ENCODE measurements at regions not wholly inside any gene's neighbourhood (a gene's known extent, or its start where the extent isn't known, plus 50 kb on each side); places are given as distances from the start of the nearest gene placed in this dataset.

GRCh38 chr1:55654750-55655149 lies 439.6 kb upstream of the USP24 start:
- no peak for DNase-seq (ENCODE audit: low read depth)
- TF ChIP-seq, protein P1, sequence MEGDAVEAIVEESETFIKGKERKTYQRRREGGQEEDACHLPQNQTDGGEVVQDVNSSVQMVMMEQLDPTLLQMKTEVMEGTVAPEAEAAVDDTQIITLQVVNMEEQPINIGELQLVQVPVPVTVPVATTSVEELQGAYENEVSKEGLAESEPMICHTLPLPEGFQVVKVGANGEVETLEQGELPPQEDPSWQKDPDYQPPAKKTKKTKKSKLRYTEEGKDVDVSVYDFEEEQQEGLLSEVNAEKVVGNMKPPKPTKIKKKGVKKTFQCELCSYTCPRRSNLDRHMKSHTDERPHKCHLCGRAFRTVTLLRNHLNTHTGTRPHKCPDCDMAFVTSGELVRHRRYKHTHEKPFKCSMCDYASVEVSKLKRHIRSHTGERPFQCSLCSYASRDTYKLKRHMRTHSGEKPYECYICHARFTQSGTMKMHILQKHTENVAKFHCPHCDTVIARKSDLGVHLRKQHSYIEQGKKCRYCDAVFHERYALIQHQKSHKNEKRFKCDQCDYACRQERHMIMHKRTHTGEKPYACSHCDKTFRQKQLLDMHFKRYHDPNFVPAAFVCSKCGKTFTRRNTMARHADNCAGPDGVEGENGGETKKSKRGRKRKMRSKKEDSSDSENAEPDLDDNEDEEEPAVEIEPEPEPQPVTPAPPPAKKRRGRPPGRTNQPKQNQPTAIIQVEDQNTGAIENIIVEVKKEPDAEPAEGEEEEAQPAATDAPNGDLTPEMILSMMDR (IDR thresholded peaks at IDR 0.05; ENCODE audit: insufficient read depth, low read depth, low read length, missing control alignments): no peak
- H3K4me3 ChIP-seq (ENCODE audit: low read depth, low read length): no peak overlapping the region

DNA sequence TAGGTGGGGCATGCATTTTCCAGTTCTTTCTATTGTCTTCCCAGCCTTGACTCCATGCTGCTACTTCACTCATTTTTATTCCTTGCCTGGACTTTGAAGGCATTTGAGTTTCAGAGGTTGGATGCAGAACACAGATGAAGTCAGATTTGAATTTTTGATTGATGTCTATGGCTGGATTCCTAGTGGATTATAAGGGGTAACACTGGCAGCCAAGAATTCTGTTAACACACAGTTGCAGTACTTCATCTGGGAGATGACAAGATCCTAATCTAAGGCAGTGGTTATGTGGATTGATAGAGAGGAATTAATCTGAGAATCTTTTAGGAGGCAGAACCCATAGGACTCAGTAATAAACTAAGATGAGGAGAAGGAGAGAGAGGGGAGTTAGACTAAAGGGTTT lies 439.0 kb upstream of the USP24 start:
- no peak overlapping the region for H3K4me3 ChIP-seq (ENCODE audit: low read depth, low read length)
- DNase-seq (ENCODE audit: low read depth): no peak
- TF ChIP-seq, protein P1 (IDR thresholded peaks at IDR 0.05; ENCODE audit: insufficient read depth, low read depth, low read length, missing control alignments): no peak

DNA sequence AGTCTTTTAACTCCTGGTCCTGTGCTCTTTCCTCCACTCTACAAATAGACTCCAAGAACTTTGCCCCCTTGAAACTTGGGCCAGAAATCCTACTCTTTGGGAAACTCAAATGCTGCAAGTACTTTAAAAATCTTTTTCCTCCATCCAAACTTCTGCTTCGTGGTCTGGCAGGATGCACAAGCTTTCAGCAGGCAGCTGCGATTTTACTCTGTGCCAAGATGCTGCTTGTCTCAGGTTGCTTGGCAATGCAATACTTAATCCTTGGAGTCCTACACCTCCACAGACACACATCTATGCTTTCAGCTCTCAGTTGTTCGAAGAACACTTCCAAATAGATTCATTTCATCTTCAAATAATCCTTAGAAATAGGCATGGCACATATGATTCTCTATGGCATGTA lies 435.3 kb upstream of the USP24 start:
- TF ChIP-seq, protein P1 (IDR thresholded peaks at IDR 0.05; ENCODE audit: insufficient read depth, low read depth, low read length, missing control alignments): no peak
- no peak for DNase-seq (ENCODE audit: low read depth)
- no peak overlapping the region for H3K4me3 ChIP-seq (ENCODE audit: low read depth, low read length)

DNA sequence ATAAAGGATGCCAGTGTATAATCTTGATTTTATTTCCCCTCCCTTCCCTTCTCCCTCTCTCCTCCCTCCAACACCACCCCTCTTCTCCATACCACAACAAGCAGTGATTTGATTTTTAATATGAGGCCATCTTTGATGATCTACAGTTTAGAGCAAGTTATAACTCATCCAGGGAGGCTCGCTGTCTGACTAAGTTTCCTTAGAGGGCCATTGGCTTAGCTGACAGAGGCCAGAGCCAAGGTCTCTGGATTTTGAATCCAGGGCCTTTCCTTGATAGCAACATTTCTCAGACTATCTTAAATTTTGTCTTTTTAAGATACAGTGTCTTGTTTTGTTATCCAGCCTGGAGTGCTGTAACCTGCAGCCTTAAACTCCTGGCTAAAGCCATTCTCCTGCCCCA lies 431.0 kb upstream of the USP24 start:
- DNase-seq (ENCODE audit: low read depth): no peak
- TF ChIP-seq, protein P1 (IDR thresholded peaks at IDR 0.05; ENCODE audit: insufficient read depth, low read depth, low read length, missing control alignments): no peak
- H3K4me3 ChIP-seq (ENCODE audit: low read depth, low read length): no peak overlapping the region

- TF ChIP-seq, protein P1 (IDR thresholded peaks at IDR 0.05; ENCODE audit: insufficient read depth, low read depth, low read length, missing control alignments): no peak
- H3K4me3 ChIP-seq (ENCODE audit: low read depth, low read length): no peak overlapping the region
- DNase-seq (ENCODE audit: low read depth): no peak
These were observed 430.1 kb upstream of the USP24 start for GRCh38 chr1:55645270-55645669.

DNA sequence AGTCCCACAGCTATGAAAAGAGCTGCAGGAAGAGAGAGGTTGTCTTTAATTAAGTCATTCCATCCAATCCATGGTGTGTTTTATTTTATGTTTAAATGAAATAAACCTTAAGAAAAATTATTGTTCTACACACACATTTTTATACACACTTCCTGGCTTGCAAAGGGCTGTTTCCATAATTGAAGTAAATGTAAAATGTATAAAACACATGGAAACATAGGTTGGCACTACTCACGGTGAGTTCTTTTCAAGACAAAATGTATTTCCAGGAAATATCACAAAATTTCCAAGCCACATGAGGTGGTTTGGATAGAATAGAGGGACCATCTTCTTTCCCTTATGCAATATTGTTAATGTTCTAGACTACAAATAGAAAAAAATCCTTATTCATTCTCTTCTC lies 426.8 kb upstream of the USP24 start:
- DNase-seq (ENCODE audit: low read depth): no peak
- H3K4me3 ChIP-seq (ENCODE audit: low read depth, low read length): no peak overlapping the region
- TF ChIP-seq, protein P1 (IDR thresholded peaks at IDR 0.05; ENCODE audit: insufficient read depth, low read depth, low read length, missing control alignments): no peak

DNA sequence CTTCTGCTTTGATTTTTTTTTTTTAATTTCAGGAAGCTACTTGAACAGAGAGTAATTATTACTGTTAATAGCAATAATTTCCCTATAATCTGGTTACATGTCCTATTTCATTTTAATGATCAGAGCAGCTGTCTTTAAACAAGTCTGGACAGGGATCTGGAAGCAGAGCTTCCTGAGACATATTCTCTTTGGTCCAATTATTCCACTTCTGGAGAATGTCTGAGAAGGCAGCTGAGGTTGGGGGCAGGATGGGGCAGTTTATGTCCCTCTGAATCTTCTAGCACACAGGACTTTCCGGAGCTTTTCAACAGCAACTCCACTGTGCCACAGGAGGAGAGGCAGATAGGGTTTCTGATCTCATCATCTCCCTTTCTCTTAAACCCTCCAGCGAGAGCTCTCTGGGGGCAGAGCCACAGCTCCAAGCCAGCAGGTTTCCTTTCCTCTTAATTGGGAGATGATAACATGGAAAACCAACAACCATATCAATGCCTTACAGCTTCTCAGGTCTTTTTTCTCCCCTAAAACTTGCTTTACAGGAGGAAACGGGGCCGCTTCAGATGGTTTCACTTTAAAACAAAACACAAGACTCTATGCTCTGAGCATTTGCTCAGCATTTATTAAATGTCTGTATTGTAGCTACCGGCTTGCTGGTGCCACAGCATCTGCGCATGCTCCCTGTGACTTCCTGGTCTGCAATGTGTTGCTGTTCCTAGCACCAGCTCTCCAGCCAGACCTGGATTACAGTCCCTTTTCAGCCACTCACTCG lies 425.7 kb upstream of the USP24 start:
- peak; percentile 64 for DNase-seq (ENCODE audit: low read depth)
- H3K4me3 ChIP-seq (ENCODE audit: low read depth, low read length): peak overlapping the region; percentile 32

More for the DNA sequence above, 425.7 kb upstream of the USP24 start:
- TF ChIP-seq, protein P1 (IDR thresholded peaks at IDR 0.05; ENCODE audit: insufficient read depth, low read depth, low read length, missing control alignments): no peak
